ENCODE measurements at regions not wholly inside any gene's neighbourhood (a gene's known extent, or its start where the extent isn't known, plus 50 kb on each side); places are given as distances from the start of the nearest gene placed in this dataset.
"Not testable (repeated sequence)": the region's sequence is repeated elsewhere in the genome, so short reads cannot be mapped to it uniquely, and the experiment has no call there.

GRCh38 chr12:60801166-60801565 is 1205.3 kb downstream of the SLC16A7 start:
- TF ChIP-seq EZH2 (IDR thresholded peaks at IDR 0.05; ENCODE audit: low read depth); CTCF (conservative IDR thresholded peaks at IDR 0.05): not testable (repeated sequence)
